HAP-1 (cell line): ENCODE measurements at regions not wholly inside any gene's neighbourhood (a gene's known extent, or its start where the extent isn't known, plus 50 kb on each side); places are given as distances from the start of the nearest gene placed in this dataset.
"Not testable (repeated sequence)": the region's sequence is repeated elsewhere in the genome, so short reads cannot be mapped to it uniquely, and the experiment has no call there.

Source experiments
- DNase-seq, 2 experiments: peaks; one replicate each; pipeline ENCODE4 v3.0.0-alpha.2; 2016 to 2020; ENCODE audit warnings: low spot score in 2 of 2
- H3K27me3 ChIP-seq: fragments of 250-450 bp; sonication (Bioruptor Pico); 2 replicates; pipeline ENCODE4 v1.5.1; 2020; ENCODE audit warnings: low read depth, mild to moderate bottlenecking, moderate library complexity
- H3K36me3 ChIP-seq: fragments of 250-450 bp; sonication (Bioruptor Pico); replicated peaks from 2 replicates; pipeline ENCODE4 v1.5.1; 2020; ENCODE audit warnings: mild to moderate bottlenecking
- H3K4me1 ChIP-seq: fragments of 250-450 bp; sonication (Bioruptor Pico); 2 replicates; pipeline ENCODE4 v1.5.1; 2020; ENCODE audit warnings: mild to moderate bottlenecking
- H3K4me3 ChIP-seq: fragments of 250-450 bp; sonication (Bioruptor Pico); 2 replicates; pipeline ENCODE4 v1.5.1; 2020; ENCODE audit warnings: mild to moderate bottlenecking, moderate library complexity
- H3K9me3 ChIP-seq: fragments of 250-450 bp; sonication (Bioruptor Pico); 2 replicates; pipeline ENCODE4 v1.5.1; 2020; ENCODE audit warnings: mild to moderate bottlenecking, moderate library complexity
- in situ Hi-C: fragments of 300-500 bp; cut with MboI; formaldehyde crosslinking; loops from 3 replicates; pipeline ENCODE4 v1.14.3; 2020; ENCODE audit warnings: low sequenced_read_pairs, inconsistent platforms, mixed read lengths

DNA sequence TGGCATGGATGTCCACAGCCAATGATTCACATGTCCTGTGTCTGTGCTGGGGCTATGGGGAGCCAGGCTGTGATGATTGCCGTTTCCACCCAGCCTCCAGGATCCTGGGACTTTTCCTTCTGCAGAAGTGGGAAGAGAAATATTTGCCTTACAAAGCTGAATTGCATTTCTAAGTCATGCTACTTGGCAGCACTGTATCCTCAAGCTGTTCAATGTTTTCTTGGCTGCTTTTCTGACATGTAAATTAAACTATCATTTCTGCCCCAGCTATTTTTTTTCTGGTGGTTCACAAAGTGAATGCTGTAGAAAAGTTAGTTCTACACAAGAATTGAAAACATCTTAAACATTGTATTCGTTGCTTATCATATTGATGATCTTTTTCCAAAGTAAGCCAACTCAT lies 51.9 kb upstream of the TCERG1L start:
- Histone ChIP-seq H3K4me3 (no peak overlapping the region), H3K36me3 (no peaks in the 10 kb centered on the region), H3K27me3 (no peaks in the 10 kb centered on the region), H3K4me1 (no peaks in the 10 kb centered on the region), H3K9me3 (no peaks in the 10 kb centered on the region)
- no peak for DNase-seq
- in situ Hi-C loops = no loop called here

DNA sequence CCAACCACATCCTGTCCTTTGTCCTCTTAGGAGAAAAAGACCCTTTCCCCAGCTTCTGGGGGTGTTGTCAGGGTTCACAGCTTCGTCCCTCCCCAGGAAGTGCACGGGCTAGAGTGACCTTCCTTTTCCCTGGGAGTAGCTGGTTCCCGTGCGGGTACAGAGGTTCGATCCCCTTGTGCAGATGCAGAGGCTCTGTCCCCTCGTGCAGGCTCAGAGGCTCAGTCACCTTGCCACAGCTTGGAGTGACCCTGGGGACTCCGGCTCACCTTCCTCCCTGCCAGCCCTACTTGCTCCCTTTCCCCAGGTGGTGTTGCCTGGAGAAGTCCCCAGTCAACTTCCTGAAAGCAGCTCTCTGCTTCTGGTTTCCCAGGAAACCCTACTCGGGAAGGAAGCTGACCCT lies 60.0 kb upstream of the TCERG1L start:
- Histone ChIP-seq H3K36me3 (no peaks in the 10 kb centered on the region), H3K4me3 (no peak overlapping the region), H3K27me3 (no peaks in the 10 kb centered on the region), H3K9me3 (no peaks in the 10 kb centered on the region), H3K4me1 (no peaks in the 10 kb centered on the region)
- no peak for DNase-seq
- in situ Hi-C loops = no loop called here

DNA sequence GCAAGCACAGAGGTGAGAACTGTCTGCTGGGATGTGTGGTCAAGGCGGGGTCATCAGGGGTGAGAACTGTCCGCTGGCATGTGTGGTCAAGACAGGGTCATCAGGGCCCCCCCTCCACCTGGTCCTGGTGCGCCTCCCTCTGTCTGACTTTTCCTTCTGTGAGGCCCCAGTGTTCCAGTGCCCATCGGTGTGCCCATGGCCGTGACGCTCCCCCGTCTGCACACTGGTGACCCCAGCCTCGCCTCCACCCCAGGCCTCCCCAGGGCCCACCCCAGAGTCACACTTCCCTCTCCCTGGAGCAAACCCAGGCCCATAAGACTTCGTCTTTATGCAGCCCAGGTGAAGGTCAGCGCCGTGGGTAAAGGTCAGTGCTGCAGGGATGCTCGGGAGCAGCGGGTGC lies 70.1 kb upstream of the TCERG1L start:
- Histone ChIP-seq H3K4me3 (no peak overlapping the region), H3K4me1 (no peaks in the 10 kb centered on the region), H3K9me3 (no peaks in the 10 kb centered on the region), H3K27me3 (no peaks in the 10 kb centered on the region), H3K36me3 (no peaks in the 10 kb centered on the region)
- in situ Hi-C loops = no loop called here
- no peak for DNase-seq

GRCh38 chr10:131385161-131385872 lies 73.8 kb upstream of the TCERG1L start:
- in situ Hi-C loops, H3K36me3 ChIP-seq, H3K4me3 ChIP-seq, H3K4me1 ChIP-seq, H3K27me3 ChIP-seq, DNase-seq, H3K9me3 ChIP-seq: not testable (repeated sequence)

DNA sequence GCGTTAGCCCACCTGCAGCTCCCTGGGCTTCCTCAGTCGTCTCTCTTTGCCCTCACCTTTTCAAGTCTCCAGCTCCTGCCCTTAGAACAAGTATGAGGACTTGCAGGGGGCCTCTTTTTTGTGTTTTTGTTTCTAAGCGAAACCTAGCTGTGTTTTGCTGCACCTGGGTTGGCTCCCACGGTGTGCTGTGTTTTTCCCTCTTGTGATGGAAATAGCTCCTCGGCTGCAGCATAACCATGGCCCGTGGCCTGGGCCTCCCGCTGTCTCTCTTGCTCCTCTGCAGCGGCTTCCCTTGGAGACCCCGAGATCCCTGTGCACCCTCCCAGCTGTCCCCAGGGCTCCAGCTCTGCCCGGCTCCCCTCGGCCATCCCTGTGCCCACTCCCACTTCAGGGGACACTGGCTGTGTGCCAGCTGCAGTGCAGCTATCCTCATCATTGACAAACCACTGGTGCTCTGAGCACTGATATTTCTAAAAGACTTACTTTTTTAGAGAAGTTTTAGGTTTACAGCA lies 75.6 kb upstream of the TCERG1L start:
- no peak for DNase-seq
- H3K9me3 ChIP-seq = no peaks in the 10 kb centered on the region
- in situ Hi-C loops = no loop called here
- H3K4me3 ChIP-seq = no peak overlapping the region
- no peaks in the 10 kb centered on the region for H3K27me3 ChIP-seq
- H3K4me1 ChIP-seq = no peaks in the 10 kb centered on the region
- no peaks in the 10 kb centered on the region for H3K36me3 ChIP-seq

GRCh38 chr10:131391936-131392335 lies 80.4 kb upstream of the TCERG1L start:
- in situ Hi-C loops = no loop called here
- Histone ChIP-seq H3K9me3 (no peaks in the 10 kb centered on the region), H3K4me3 (no peak overlapping the region), H3K27me3 (no peaks in the 10 kb centered on the region), H3K4me1 (no peaks in the 10 kb centered on the region), H3K36me3 (no peaks in the 10 kb centered on the region)
- no peak for DNase-seq

GRCh38 chr10:131396121-131397050 lies 84.9 kb upstream of the TCERG1L start:
- Histone ChIP-seq H3K27me3 (no peaks in the 10 kb centered on the region), H3K4me3 (no peak overlapping the region), H3K9me3 (no peaks in the 10 kb centered on the region), H3K4me1 (no peaks in the 10 kb centered on the region), H3K36me3 (no peaks in the 10 kb centered on the region)
- in situ Hi-C loops = no loop called here
- DNase-seq = no peak

DNA sequence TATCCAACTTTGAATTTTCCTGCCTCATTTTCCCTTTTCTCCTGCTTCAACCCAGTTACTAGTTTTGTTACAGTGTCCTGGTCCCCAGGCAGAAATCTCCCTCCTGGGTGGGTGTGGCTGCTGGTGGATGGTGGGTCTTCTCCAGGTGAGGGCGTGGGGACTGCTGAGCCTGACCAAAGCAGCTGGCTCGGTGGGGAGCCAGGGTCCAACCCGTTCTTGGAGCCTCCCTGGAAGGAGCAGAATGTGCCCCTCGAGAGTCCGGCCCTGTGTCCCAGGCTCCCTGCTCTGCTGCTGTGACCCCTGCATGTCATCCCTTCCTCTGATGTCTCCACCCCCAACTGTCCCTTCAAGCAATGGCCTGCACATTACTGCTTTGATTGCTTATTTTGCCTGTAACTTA lies 86.6 kb upstream of the TCERG1L start:
- no peak overlapping the region for H3K4me3 ChIP-seq
- H3K36me3 ChIP-seq = no peaks in the 10 kb centered on the region
- no peaks in the 10 kb centered on the region for H3K9me3 ChIP-seq
- H3K4me1 ChIP-seq = no peaks in the 10 kb centered on the region
- H3K27me3 ChIP-seq = no peaks in the 10 kb centered on the region
- in situ Hi-C loops = no loop called here
- DNase-seq = no peak

DNA sequence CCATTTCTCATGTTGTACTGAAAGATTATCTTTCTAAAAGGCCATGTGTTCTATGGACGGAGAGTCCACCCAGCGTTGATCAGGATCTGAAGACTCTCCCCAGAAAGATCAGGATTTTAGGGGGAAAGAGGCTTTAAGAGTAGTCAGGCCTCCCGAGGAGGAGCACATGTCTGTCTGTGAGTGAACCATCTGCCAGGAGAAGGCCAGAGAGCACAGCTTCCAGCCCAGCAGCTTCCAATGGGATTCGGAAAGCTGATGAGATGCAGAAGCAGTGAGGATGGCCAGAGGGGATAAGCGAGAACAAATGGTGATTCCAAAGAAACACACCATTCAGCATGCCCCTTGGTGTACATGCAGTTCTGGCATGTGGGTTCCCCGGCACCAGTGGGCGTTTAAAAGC lies 88.5 kb upstream of the TCERG1L start:
- no peaks in the 10 kb centered on the region for H3K4me1 ChIP-seq
- no peaks in the 10 kb centered on the region for H3K9me3 ChIP-seq
- H3K27me3 ChIP-seq = no peaks in the 10 kb centered on the region
- H3K36me3 ChIP-seq = no peaks in the 10 kb centered on the region
- no peak overlapping the region for H3K4me3 ChIP-seq
- in situ Hi-C loops = no loop called here
- DNase-seq = no peak

DNA sequence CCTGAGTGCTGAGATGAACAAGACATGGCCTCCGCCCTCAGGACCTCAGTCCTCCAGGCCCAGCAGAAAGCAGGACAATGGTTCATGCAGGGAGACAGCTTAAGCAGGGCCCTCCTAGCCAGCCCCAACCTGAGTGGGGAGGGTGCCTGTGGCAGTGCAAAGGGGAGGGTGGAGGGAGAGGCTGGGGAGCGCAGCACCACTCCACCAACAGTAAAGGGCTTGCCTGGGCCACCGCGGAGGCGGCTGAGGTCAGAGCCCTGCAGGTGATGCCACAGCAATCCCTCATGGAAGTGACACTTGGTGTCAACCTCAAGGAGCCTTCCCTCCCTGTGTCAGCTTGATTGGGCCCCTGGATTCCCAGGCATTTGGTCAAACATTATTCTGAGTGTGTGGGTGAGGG lies 89.0 kb upstream of the TCERG1L start:
- no peaks in the 10 kb centered on the region for H3K4me1 ChIP-seq
- no peaks in the 10 kb centered on the region for H3K36me3 ChIP-seq
- in situ Hi-C loops = no loop called here
- H3K9me3 ChIP-seq = no peaks in the 10 kb centered on the region
- no peaks in the 10 kb centered on the region for H3K27me3 ChIP-seq
- H3K4me3 ChIP-seq = no peak overlapping the region
- no peak for DNase-seq

- no peak for DNase-seq
- in situ Hi-C loops = no loop called here
- Histone ChIP-seq H3K4me1 (no peaks in the 10 kb centered on the region), H3K4me3 (no peak overlapping the region), H3K27me3 (no peaks in the 10 kb centered on the region), H3K36me3 (no peaks in the 10 kb centered on the region), H3K9me3 (no peaks in the 10 kb centered on the region)
These were observed 91.5 kb upstream of the TCERG1L start for GRCh38 chr10:131402771-131403650.

DNA sequence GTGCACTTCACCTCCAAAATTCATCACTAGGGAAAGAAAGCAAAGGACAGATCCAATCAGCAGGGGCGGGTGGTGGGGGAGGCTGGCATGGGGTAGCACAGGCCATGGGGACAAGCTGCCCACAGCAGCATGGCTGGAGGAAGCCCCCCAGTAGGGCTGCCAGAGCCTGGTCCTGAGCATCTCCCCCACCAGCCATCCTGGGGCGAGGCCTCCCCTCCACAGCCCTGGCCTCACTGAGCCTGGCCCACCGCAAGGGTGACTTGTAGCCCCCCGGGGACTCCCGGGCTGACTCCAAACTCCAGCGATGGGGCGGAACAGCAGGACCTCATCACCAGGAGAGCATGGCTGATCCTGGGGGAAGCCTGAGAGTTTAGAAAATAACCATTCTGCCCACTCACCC lies 92.4 kb upstream of the TCERG1L start:
- Histone ChIP-seq H3K36me3 (no peaks in the 10 kb centered on the region), H3K27me3 (no peaks in the 10 kb centered on the region), H3K9me3 (no peaks in the 10 kb centered on the region), H3K4me3 (no peak overlapping the region), H3K4me1 (no peaks in the 10 kb centered on the region)
- no peak for DNase-seq
- in situ Hi-C loops = no loop called here

DNA sequence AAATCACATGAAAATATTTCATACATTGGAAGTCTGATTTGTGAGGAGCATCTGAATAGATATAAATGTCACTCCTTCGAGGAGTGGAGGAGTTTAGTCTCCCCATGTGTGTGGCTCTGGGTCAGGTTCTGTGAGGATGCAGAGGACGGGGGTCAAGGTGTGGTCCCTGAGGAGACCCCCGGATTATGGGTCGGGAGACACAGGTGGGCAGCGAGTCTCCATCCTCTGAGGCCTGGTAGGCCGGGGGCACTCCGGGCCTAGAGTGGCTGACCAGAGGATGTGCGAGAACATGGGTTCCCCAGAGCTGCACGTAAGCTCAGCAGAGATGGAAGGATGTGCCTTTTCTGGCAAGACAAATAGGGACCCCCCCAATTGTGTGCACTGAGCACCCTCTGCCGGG lies 93.4 kb upstream of the TCERG1L start:
- no peak for DNase-seq
- H3K27me3 ChIP-seq = no peaks in the 10 kb centered on the region
- no peak overlapping the region for H3K4me3 ChIP-seq
- no peaks in the 10 kb centered on the region for H3K9me3 ChIP-seq
- in situ Hi-C loops = no loop called here
- H3K4me1 ChIP-seq = no peaks in the 10 kb centered on the region
- no peaks in the 10 kb centered on the region for H3K36me3 ChIP-seq
